C4-2B (cell line): ENCODE measurements at regions not wholly inside any gene's neighbourhood (a gene's known extent, or its start where the extent isn't known, plus 50 kb on each side); places are given as distances from the start of the nearest gene placed in this dataset.

Source experiments
- H3K27ac ChIP-seq: fragments of 450-650 bp; 2 replicates; pipeline ENCODE4 v1.5.1; 2017
- ZFX ChIP-seq: fragments of 450-650 bp; IDR thresholded peaks from 2 replicates; pipeline ENCODE4 v1.6.1; 2017
- TF ChIP-seq, protein P1 (sequence below): fragments of 450-650 bp; conservative IDR thresholded peaks from 2 replicates; pipeline ENCODE4 v1.5.1; 2017; ENCODE audit warnings: mild to moderate bottlenecking

- no peak for TF ChIP-seq ZFX
- TF ChIP-seq, protein P1, sequence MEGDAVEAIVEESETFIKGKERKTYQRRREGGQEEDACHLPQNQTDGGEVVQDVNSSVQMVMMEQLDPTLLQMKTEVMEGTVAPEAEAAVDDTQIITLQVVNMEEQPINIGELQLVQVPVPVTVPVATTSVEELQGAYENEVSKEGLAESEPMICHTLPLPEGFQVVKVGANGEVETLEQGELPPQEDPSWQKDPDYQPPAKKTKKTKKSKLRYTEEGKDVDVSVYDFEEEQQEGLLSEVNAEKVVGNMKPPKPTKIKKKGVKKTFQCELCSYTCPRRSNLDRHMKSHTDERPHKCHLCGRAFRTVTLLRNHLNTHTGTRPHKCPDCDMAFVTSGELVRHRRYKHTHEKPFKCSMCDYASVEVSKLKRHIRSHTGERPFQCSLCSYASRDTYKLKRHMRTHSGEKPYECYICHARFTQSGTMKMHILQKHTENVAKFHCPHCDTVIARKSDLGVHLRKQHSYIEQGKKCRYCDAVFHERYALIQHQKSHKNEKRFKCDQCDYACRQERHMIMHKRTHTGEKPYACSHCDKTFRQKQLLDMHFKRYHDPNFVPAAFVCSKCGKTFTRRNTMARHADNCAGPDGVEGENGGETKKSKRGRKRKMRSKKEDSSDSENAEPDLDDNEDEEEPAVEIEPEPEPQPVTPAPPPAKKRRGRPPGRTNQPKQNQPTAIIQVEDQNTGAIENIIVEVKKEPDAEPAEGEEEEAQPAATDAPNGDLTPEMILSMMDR, result no peak
- no peak overlapping the region for H3K27ac ChIP-seq
These were observed 296.4 kb downstream of the MAP2K6 start for GRCh38 chr17:69710926-69711325.

- no peak overlapping the region for H3K27ac ChIP-seq
These were observed 297.0 kb downstream of the MAP2K6 start for GRCh38 chr17:69711541-69711940.

DNA sequence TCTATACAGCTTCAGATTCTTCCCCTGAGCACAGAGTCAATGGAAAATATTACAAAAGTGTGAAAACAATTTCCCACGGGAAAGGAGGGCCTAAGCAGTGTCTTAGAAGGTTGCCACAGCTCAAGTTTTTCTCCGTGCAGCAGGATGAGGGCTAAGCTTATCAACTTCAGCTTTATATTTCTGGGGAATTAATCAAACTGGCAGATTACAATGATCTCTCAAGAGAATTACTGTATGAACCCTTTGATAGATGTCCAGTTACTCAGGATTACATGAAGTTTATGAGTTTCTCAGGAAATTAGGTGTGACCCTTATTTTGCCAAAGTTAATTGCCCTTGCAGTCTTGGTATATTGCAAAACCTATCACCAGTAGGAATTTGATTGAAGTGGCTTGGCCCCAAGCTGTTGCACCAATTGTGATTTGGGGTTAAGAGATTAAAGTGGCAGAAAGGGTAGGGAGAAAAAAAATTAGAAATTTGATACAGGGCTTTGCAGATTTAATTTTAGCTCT, 298.4 kb downstream of the MAP2K6 start:
- TF ChIP-seq ZFX, result no peak
- TF ChIP-seq, protein P1, result no peak
- no peak overlapping the region for H3K27ac ChIP-seq

More at GRCh38 chr17:69711541-69711940, 297.0 kb downstream of the MAP2K6 start:
- no peak for TF ChIP-seq ZFX
- TF ChIP-seq, protein P1, result no peak

GRCh38 chr17:69713815-69714214, 299.3 kb downstream of the MAP2K6 start:
- TF ChIP-seq, protein P1, result no peak
- no peak overlapping the region for H3K27ac ChIP-seq

- H3K27ac ChIP-seq, result no peak overlapping the region
- TF ChIP-seq, protein P1, result no peak
- no peak for TF ChIP-seq ZFX
These were observed 300.2 kb downstream of the MAP2K6 start for GRCh38 chr17:69714669-69715068.

GRCh38 chr17:69715656-69716055, 301.2 kb downstream of the MAP2K6 start:
- TF ChIP-seq, protein P1, result no peak
- H3K27ac ChIP-seq, result no peak overlapping the region

DNA sequence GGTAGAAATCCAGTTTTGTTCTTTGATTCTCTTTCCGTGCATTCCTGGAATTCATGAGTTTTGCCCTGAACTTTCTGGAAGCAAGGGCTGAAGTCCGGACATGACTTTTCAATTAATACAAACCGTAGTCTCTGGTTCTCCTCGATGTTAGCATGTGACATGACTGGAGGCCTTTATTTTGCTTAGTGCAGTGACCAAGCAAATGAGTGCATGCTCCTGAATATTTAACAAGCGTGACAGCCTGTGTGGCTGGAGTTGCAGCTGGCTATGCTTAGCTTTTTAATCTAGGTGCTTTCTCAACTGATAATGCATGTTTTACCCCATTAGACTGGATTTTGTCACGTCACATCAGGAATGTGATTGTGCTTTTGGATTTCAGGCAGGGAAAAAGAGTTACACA, 302.1 kb downstream of the MAP2K6 start:
- TF ChIP-seq, protein P1, result no peak
- TF ChIP-seq ZFX, result no peak
- H3K27ac ChIP-seq, result no peak overlapping the region
